HepG2 (cell line): ENCODE measurements at regions not wholly inside any gene's neighbourhood (a gene's known extent, or its start where the extent isn't known, plus 50 kb on each side); places are given as distances from the start of the nearest gene placed in this dataset.

Experiments used
- ATAC-seq: fragments of 200-7000 bp; cut with Tn5 transposase; 3 replicates; pipeline ENCODE4 v1.9.1; 2020; ENCODE audit warnings: mild to moderate bottlenecking, moderate library complexity
- BruUV-seq: library from RNA; stranded (reverse); fragments of 400-500 nt; replicated peaks from 2 replicates; lab custom pipeline; 2021; lab: Mats Ljungman, UMichigan
- CTCF ChIA-PET: fragments of 300-600 bp; formaldehyde crosslinking; extraction: SDS; loops from one replicate; lab custom pipeline; 2021; ENCODE audit warnings: low total read pairs, inconsistent platforms, low intra/inter-chr PET ratio; lab: Yijun Ruan, JAX
- POLR2A ChIA-PET: fragments of 350-600 bp; sonication (Branson Sonifier 250); formaldehyde crosslinking; loops from one replicate; lab custom pipeline; 2020; ENCODE audit warnings: antibody characterized with exemption, inconsistent platforms; lab: Yijun Ruan, JAX
- DNase-seq: peaks from one replicate; pipeline ENCODE4 v3.0.0-alpha.2; 2015; ENCODE audit warnings: low spot score
- FAIRE-seq: peaks from 3 replicates; lab custom pipeline; 2011; peaks lifted over from hg19 to GRCh38; lab: Jason Lieb, UNC
- H2AFZ ChIP-seq: one replicate; pipeline ENCODE4 v1.6.1; 2011; ENCODE audit warnings: low read length, inconsistent platforms
- H3K27ac ChIP-seq: fragments of 300-600 bp; 3 replicates; pipeline ENCODE4 v1.8.0; 2011; ENCODE audit warnings: mixed run types, mild to moderate bottlenecking, mixed read lengths, low read length, inconsistent platforms; ENCODE audit not compliant: insufficient read depth; ENCODE audit errors: extremely low read length
- H3K27me3 ChIP-seq, 2 experiments: fragments of 200-600 bp in 1 of 2; 2 replicates in 1 of 2; 3 replicates in 1 of 2; pipeline versions ENCODE4 v1.6.0 to v1.8.0; 2011; ENCODE audit warnings: low read length in 2 of 2, mild to moderate bottlenecking in 2 of 2, moderate library complexity in 2 of 2, inconsistent platforms in 1 of 2; ENCODE audit not compliant: insufficient read depth in 2 of 2, control insufficient read depth in 1 of 2
- H3K36me3 ChIP-seq, 2 experiments: fragments of 200-600 bp in 1 of 2; replicated peaks in 1 of 2; 2 replicates in 1 of 2; 3 replicates in 1 of 2; pipeline versions ENCODE4 v1.5.1 to v1.8.0; 2011; ENCODE audit warnings: low read length in 2 of 2, inconsistent platforms in 1 of 2; ENCODE audit not compliant: insufficient read depth in 2 of 2, control insufficient read depth in 1 of 2
- H3K4me1 ChIP-seq: 2 replicates; pipeline ENCODE4 v1.5.1; 2012; ENCODE audit warnings: low read length, inconsistent platforms; ENCODE audit not compliant: insufficient read depth
- H3K4me2 ChIP-seq: 2 replicates; pipeline ENCODE4 v1.6.0; 2011; ENCODE audit warnings: low read depth, low read length, inconsistent platforms
- H3K4me3 ChIP-seq, 3 experiments: fragments of 200-600 bp in 1 of 3; sonication (generic), shearing (Covaris generic) in 1 of 3; replicated peaks in 1 of 3; 2 replicates each; pipeline ENCODE4 v1.5.1; 2011 to 2016; ENCODE audit warnings: low read length in 3 of 3, inconsistent platforms in 2 of 3, low read depth in 2 of 3, mild to moderate bottlenecking in 2 of 3, control low read depth in 1 of 3, mixed read lengths in 1 of 3; ENCODE audit not compliant: insufficient read depth in 1 of 3
- H3K79me2 ChIP-seq: one replicate; pipeline ENCODE4 v1.6.1; 2011; ENCODE audit warnings: low read length, inconsistent platforms; ENCODE audit not compliant: insufficient read depth
- H3K9ac ChIP-seq: 2 replicates; pipeline ENCODE4 v1.6.0; 2011; ENCODE audit warnings: mild to moderate bottlenecking, low read depth, low read length, inconsistent platforms; ENCODE audit not compliant: insufficient read depth
- H3K9me3 ChIP-seq: 2 replicates; pipeline ENCODE4 v1.5.1; 2012; ENCODE audit warnings: mild to moderate bottlenecking, low read length
- H4K20me1 ChIP-seq: 2 replicates; pipeline ENCODE4 v1.6.0; 2011; ENCODE audit warnings: inconsistent platforms, mild to moderate bottlenecking, low read length, moderate library complexity; ENCODE audit not compliant: insufficient read depth
- CBX5 ChIP-seq: sonication (generic); formaldehyde crosslinking; IDR thresholded peaks from 2 replicates; pipeline ENCODE4 v1.4.0; 2020; ENCODE audit warnings: missing genetic modification reagents, borderline replicate concordance
- FIP1L1 ChIP-seq: fragments of 200-400 bp; formaldehyde crosslinking; IDR thresholded peaks from 2 replicates; pipeline ENCODE4 v1.6.1; 2018; ENCODE audit warnings: low read depth, mild to moderate bottlenecking, low read length, moderate library complexity, borderline replicate concordance; ENCODE audit not compliant: insufficient read depth
- GLI4 ChIP-seq: sonication (generic); formaldehyde crosslinking; IDR thresholded peaks from 2 replicates; pipeline ENCODE4 v1.5.1; 2020; ENCODE audit warnings: missing genetic modification reagents, mild to moderate bottlenecking, moderate library complexity, borderline replicate concordance
- HIVEP1 ChIP-seq: sonication (generic); formaldehyde crosslinking; IDR thresholded peaks from 2 replicates; pipeline ENCODE4 v1.4.0; 2020; ENCODE audit warnings: mild to moderate bottlenecking, missing genetic modification reagents
- MAZ ChIP-seq, 2 experiments: sonication (generic) in 1 of 2; formaldehyde crosslinking in 1 of 2; IDR thresholded peaks; 2 replicates each; pipeline versions ENCODE4 v1.5.0 to v1.6.1; 2012 to 2020; ENCODE audit warnings: low read depth in 2 of 2, mild to moderate bottlenecking in 2 of 2, borderline replicate concordance in 1 of 2, improper control_type of control experiment in 1 of 2, low read length in 1 of 2, missing genetic modification reagents in 1 of 2, moderate library complexity in 1 of 2
- MIER2 ChIP-seq: IDR thresholded peaks from 2 replicates; pipeline ENCODE4 v1.6.1; 2016; ENCODE audit warnings: missing biosample characterization, missing genetic modification reagents
- NCOR1 ChIP-seq: fragments of 200-600 bp; sonication (generic); IDR thresholded peaks from 2 replicates; pipeline ENCODE4 v1.7.0; 2017; ENCODE audit warnings: antibody characterized with exemption, low read length, borderline replicate concordance
- PPARG ChIP-seq: conservative IDR thresholded peaks from 2 replicates; pipeline ENCODE4 v1.6.1; 2016; ENCODE audit warnings: missing biosample characterization, missing genetic modification reagents
- TCF12 ChIP-seq, 2 experiments: fragments of 450-650 bp in 1 of 2; sonication (generic) in 1 of 2; formaldehyde crosslinking in 1 of 2; IDR thresholded peaks; 2 replicates each; pipeline versions ENCODE4 v1.6.1 to v1.8.0; 2017 to 2022; ENCODE audit warnings: antibody characterized with exemption in 1 of 2, mild to moderate bottlenecking in 1 of 2, missing genetic modification reagents in 1 of 2, moderate library complexity in 1 of 2
- TRIM24 ChIP-seq: sonication (generic); formaldehyde crosslinking; IDR thresholded peaks from 2 replicates; pipeline ENCODE4 v1.8.0; 2022; ENCODE audit warnings: mild to moderate bottlenecking, missing genetic modification reagents
- ZBTB4 ChIP-seq: sonication (generic); formaldehyde crosslinking; IDR thresholded peaks from 2 replicates; pipeline ENCODE4 v1.4.0; 2020; ENCODE audit warnings: missing genetic modification reagents, mild to moderate bottlenecking, borderline replicate concordance
- ZNF354B ChIP-seq: sonication (generic); formaldehyde crosslinking; IDR thresholded peaks from 2 replicates; pipeline ENCODE4 v1.8.0; 2022; ENCODE audit warnings: mild to moderate bottlenecking, missing genetic modification reagents
- ZNF564 ChIP-seq: sonication (generic); formaldehyde crosslinking; IDR thresholded peaks from 2 replicates; pipeline ENCODE4 v1.8.1; 2023; ENCODE audit warnings: mild to moderate bottlenecking, missing genetic modification reagents
- WGBS: methylation state at CpG from one replicate; pipeline ENCODE4 v1.1.6; 2017; ENCODE audit warnings: low lambda C conversion rate; 5-methylcytosine and 5-hydroxymethylcytosine counted together
- in situ Hi-C: cut with HindIII; loops from 2 replicates; pipeline ENCODE4 v1.10.0; 2017; ENCODE audit warnings: low pct_unique_long_range_greater_than_20kb; ENCODE audit not compliant: extremely low pct_ligation_motif_present
- intact Hi-C: fragments of 100-400 bp; cut with micrococcal nuclease; formaldehyde crosslinking; loops from one replicate; pipeline ENCODE4 v1.10.0; 2022; ENCODE audit not compliant: unreplicated experiment
- TF ChIP-seq, protein P1 (sequence below): sonication (generic); formaldehyde crosslinking; IDR thresholded peaks from 2 replicates; pipeline ENCODE4 v1.5.1; 2020; ENCODE audit warnings: missing genetic modification reagents, mild to moderate bottlenecking, borderline replicate concordance

DNA sequence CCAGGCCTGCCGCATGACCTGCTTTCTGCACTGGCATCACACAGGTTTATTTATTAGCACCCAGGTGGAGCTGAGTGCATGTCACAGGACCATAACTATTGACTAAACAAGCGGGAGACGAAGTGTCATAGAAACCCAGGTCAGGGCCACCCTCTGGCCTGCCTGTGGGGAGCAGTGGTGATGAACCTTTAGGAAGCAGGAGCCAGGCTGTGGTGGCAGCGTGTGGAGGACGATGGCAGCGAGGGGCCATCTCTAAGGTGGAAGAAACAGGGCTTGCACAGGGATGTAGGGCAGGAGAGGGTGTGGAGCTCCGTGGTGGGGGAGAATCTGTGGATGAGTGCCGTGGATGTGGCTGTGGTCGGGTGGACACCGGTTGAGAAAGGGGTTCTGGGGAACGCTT, 275.3 kb downstream of the TEX29 start (continued):
- TF ChIP-seq MAZ (IDR thresholded peaks at IDR 0.05; ENCODE audit: borderline replicate concordance, low read depth, low read length): no peak
- TF ChIP-seq MAZ (CRISPR knock-in tag; IDR thresholded peaks at IDR 0.05; ENCODE audit: low read depth): no peak
- no peak for TF ChIP-seq HIVEP1 (CRISPR knock-in tag)

DNA sequence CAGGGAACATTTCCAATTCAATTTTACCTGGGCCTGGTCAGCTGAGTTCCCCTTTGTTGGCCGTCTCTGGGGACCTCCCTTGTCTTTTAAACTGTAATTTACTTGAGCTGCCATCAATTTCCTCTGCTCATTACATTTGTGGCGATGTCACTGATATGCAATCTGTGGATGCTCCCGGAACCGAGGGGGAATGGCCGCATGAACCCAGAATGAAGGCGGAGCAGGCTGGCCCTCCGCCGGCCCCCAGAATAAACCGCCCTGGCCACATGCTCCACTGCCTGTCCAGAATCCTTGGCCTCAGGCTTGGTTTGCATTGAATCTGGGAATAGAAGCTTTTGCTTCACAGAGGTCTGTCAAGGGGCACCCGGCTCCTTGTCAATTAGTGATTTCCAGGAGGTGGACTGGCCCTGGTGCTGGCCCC, 276.8 kb downstream of the TEX29 start:
- Histone ChIP-seq H3K9me3 (no peaks in the 10 kb centered on the region), H3K4me3 (no peak overlapping the region), H3K27me3 (peaks cover 0 to 18% of the 10 kb centered on the region in 2 experiments; a peak in 2 of 5 replicates), H3K4me1 (no peaks in the 10 kb centered on the region), H3K4me2 (no peak overlapping the region), H2AFZ (no peak overlapping the region), H3K27ac (no peak overlapping the region), H3K79me2 (no peaks in the 10 kb centered on the region), H3K36me3 (no peaks in the 10 kb centered on the region), H3K9ac (no peak overlapping the region), H4K20me1 (no peaks in the 10 kb centered on the region)
- 49% methylated on average over 8 of the region's 10 CpGs for WGBS
- ChIA-PET POLR2A (no interaction called here), CTCF (no interaction called here)
- in situ Hi-C loops (no loop called here), intact Hi-C loops (no loop called here)
- DNase-seq (no peak), FAIRE-seq (no peak), ATAC-seq (no peak)
- no TSS peak for BruUV-seq
- no peak for TF ChIP-seq FIP1L1
- TF ChIP-seq NCOR1: no peak
- TF ChIP-seq ZNF354B (CRISPR knock-in tag): no peak
- TF ChIP-seq GLI4 (CRISPR knock-in tag): no peak
- TF ChIP-seq PPARG (CRISPR knock-in tag): no peak
- TF ChIP-seq TCF12 (IDR thresholded peaks at IDR 0.05): no peak
- TF ChIP-seq TCF12 (CRISPR knock-in tag; IDR thresholded peaks at IDR 0.05): no peak
- no peak for TF ChIP-seq TRIM24 (CRISPR knock-in tag)
- no peak for TF ChIP-seq CBX5 (CRISPR knock-in tag)
- TF ChIP-seq MIER2 (CRISPR knock-in tag): no peak
- no peak for TF ChIP-seq ZBTB4 (CRISPR knock-in tag)
- TF ChIP-seq, protein P1, sequence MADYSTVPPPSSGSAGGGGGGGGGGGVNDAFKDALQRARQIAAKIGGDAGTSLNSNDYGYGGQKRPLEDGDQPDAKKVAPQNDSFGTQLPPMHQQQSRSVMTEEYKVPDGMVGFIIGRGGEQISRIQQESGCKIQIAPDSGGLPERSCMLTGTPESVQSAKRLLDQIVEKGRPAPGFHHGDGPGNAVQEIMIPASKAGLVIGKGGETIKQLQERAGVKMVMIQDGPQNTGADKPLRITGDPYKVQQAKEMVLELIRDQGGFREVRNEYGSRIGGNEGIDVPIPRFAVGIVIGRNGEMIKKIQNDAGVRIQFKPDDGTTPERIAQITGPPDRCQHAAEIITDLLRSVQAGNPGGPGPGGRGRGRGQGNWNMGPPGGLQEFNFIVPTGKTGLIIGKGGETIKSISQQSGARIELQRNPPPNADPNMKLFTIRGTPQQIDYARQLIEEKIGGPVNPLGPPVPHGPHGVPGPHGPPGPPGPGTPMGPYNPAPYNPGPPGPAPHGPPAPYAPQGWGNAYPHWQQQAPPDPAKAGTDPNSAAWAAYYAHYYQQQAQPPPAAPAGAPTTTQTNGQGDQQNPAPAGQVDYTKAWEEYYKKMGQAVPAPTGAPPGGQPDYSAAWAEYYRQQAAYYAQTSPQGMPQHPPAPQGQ (CRISPR knock-in tag): no peak
- no peak for TF ChIP-seq ZNF564 (CRISPR knock-in tag)
